ENCODE measurements at regions not wholly inside any gene's neighbourhood (a gene's known extent, or its start where the extent isn't known, plus 50 kb on each side); places are given as distances from the start of the nearest gene placed in this dataset.
"Not testable (repeated sequence)": the region's sequence is repeated elsewhere in the genome, so short reads cannot be mapped to it uniquely, and the experiment has no call there.

DNA sequence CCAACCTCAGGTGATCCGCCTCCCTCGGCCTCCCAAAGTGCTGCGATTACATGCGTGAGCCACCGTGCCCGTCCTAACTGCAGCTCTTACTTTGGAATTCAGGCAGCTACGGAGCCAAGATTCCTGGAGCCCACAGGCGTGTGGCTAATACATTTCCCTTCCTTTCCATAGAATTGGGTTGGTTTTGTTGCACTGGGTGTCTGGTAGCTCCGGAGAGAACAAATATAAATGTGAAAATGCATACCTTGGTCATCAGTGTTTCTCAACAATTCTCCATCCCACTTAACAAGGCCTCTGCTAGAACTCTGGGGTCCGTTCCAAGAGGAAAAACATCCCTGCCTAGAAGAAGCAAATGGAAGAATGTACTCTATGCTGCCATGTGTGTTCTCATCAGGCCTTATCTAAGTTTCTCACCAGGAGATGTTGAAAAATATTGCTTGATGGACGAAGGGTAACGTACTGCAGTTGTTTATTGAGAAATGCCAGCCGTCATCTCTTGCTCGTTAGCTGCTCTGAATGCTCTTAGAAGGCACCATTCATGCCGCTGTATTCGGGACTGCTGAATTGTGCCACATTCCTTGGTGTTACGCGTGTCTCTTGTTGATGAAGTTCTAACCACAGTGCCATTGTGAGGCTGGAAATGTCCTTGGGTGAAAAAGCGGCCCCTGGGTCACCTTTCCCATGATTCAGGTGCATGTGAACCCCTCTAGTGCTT is 50.5 kb upstream of the CD99 start:
- no peak for DNase-seq (ENCODE audit: low read depth)

DNA sequence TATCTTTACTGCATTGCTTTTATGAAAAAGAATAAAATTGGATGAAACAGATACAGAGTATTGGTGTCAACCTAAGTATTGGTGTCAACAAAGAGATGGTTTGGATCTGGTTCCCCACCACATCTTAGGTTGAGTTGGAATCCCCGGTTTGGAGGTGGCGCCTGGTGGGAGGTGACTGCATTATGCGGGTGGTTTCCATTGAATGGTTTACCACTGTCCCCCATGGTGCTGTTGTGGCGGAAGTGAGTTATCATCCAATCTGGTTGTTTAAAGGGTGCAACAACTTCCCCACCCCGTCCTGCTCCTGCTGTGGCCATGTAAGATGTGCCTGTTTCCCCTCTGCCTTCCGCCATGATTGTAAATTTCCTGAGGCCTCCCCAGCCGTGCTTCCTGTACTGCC is 52.8 kb upstream of the CD99 start:
- no peak for DNase-seq (ENCODE audit: low read depth)

DNA sequence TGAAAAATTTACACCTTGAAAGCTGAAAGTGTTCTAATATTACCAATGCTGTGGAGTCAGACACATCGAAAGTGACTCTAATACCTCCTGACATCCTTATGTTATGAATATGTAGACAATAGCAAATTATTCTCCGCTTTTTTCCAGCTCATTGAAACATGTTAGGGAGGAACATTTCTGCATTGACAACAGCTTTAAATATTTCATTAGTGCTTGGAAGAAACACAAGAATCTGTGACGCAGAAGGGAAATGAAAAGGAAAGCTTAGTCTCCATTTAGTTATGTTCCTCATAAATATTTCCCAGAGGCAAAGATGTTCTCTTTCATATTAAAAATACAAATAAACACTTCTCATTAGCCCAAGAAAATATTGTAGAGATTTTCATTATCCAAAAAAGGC is 55.8 kb upstream of the CD99 start:
- no peak for DNase-seq (ENCODE audit: low read depth)

- peak; percentile 38 for DNase-seq (ENCODE audit: low read depth)
These were observed 58.3 kb upstream of the CD99 start for GRCh38 chrX:2632533-2633504.

DNA sequence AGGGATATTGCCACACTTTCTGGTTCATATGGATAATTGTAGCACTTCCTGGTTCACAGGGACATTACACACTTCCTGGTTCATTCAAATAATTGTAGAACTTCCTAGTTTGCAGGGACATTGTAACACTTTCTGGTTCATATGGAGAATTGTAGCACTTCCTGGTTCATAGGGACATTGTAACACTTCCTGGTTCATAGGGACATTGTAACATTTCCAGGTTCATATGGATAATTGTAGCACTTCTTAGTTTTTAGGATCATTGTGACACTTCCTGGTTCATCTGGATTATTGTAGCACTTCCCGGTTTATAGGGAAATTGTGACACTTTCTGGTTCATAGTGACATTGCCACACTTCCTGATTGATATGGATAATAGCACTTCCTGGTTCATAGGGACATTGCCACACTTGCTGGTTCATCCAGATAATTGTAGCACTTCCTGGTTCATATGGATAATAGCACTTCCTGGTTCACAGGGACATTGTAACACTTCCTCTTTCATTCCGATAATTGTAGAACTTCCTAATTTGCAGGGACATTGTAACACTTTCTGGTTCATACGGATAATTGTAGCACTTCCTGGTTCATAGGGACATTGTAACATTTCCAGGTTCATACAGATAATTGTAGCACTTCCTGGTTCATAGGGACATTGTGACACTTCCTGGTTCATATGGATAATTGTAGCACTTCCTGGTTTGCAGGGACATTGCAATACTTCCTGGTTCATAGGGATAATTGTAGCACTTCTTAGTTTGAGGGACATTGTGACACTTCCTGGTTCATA is 59.2 kb upstream of the CD99 start:
- no peak for DNase-seq (ENCODE audit: low read depth)

GRCh38 chrX:2630935-2631742 is 60.0 kb upstream of the CD99 start:
- not testable (repeated sequence) for DNase-seq (ENCODE audit: low read depth)

DNA sequence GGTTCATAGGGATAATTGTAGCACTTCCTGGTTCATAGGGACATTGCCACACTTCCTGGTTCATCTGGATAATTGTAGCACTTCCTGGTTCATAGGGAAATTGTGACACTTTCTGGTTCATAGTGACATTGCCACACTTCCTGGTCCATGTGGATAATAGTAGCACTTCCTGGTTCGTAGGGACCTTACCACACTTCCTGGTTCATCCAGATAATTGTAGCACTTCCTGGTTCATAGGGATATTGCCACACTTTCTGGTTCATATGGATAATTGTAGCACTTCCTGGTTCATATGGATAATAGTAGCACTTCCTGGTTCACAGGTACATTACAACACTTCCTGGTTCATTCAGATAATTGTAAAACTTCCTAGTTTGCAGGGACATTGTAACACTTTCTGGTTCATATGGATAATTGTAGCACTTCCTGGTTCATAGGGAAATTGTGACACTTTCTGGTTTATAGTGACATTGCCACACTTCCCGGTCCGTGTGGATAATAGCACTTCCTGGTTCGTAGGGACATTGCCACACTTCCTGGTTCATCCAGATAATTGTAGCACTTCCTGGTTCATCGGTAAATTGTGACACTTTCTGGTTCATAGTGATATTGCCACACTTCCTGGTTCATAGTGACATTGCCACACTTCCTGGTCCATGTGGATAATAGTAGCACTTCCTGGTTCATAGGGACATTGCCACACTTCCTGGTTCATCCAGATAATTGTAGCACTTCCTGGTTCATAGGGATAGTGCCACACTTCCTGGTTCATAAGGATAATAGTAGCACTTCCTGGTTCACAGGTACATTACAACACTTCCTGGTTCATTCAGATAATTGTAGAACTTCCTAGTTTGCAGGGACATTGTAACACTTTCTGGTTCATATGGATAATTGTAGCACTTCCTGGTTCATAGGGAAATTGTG is 60.8 kb upstream of the CD99 start:
- not testable (repeated sequence) for DNase-seq (ENCODE audit: low read depth)

- DNase-seq (ENCODE audit: low read depth) = no peak
These were observed 61.6 kb upstream of the CD99 start for GRCh38 chrX:2629316-2630007.

GRCh38 chrX:2628751-2629315 is 62.3 kb upstream of the CD99 start:
- DNase-seq (ENCODE audit: low read depth) = no peak

- no peak for DNase-seq (ENCODE audit: low read depth)
These were observed 63.7 kb upstream of the CD99 start for GRCh38 chrX:2627272-2627867.

DNA sequence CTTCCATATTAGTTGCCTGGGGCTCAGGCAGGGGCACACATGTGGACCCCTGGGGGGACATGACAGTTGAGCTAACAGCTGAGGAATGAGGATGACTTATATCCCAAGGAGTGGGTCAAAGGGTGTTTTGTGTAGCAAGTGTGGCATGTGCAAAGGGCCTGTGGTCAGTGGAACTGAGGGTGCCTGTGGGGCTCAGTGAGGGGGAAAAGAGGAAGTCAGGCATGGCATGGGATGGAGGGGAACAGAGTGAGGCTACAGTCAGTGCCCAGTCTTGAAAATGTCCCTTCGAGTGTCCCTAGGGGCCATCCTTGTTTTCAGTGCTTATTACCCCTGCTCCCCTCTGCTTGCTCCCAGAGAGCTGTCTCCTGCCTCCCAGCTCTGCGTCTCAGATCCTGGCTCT is 64.3 kb upstream of the CD99 start:
- DNase-seq (ENCODE audit: low read depth) = no peak

- DNase-seq (ENCODE audit: low read depth) = no peak
These were observed 70.5 kb upstream of the CD99 start for GRCh38 chrX:2620576-2620975.

- DNase-seq (ENCODE audit: low read depth) = no peak
These were observed 72.6 kb upstream of the CD99 start for GRCh38 chrX:2618516-2618915.

GRCh38 chrX:2614911-2615310 is 76.2 kb upstream of the CD99 start:
- peak; percentile 73 for DNase-seq (ENCODE audit: low read depth)

DNA sequence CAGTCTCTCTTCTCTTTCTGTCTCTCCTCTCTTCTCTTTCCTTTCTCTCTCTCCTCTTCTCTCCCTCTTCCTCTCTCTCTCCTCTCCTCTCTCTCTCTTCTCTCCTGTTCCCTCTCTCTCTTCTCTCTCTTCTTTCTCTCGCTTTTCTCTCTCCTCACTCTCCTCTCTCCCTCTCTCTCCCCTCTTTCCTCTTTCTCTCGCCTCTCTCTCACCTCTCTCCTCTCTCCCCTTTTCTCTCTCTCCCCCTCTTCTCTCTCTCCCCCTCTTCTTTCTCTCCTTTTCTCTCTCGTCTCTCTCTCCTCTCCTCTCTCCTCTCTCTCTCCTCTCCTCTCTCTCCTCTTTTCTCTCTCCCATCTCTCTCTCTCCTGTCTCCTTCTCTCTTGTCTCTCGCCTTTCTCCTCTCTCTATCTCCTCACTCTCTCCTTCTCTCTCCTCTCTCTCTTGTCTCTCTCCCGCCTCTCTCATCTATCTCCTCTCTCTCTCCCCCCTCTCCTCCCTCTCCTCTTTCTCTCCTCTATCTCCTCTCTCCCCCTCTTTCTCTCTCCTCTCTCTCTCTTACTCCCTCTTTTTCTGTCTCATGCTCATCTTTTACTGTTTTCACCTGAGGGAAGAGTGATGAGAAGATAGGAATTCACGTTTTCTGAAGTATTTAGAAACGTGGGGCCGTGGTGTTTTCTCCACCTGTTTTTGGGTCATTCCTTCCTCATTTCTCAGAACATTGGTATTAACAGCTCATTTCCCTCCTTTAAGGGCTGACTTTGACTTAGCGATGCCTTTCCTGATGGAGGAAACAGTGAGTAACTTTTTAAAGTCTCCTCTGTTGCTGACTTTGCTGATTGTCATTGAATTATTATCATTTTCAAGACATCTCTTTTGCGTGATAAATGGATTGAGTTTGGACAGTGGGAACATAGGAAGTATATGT is 80.6 kb upstream of the CD99 start:
- no peak for DNase-seq (ENCODE audit: low read depth)

GRCh38 chrX:2609431-2610238 is 81.5 kb upstream of the CD99 start:
- DNase-seq (ENCODE audit: low read depth) = no peak

Measured in non-pigmented ciliary epithelial cell (primary cell).